Body of pancreas (tissue), 4 donors: ENCODE measurements at regions not wholly inside any gene's neighbourhood (a gene's known extent, or its start where the extent isn't known, plus 50 kb on each side); places are given as distances from the start of the nearest gene placed in this dataset.

Experiments used
- CTCF ChIP-seq, 7 experiments: fragments of 450-650 bp in 4 of 7; fragments of 200-600 bp in 3 of 7; sonication (generic) in 3 of 7; IDR thresholded peaks; one replicate each; pipeline ENCODE4 v1.5.1; 2016 to 2019; ENCODE audit warnings: antibody characterized with exemption in 7 of 7
- POLR2A ChIP-seq, 3 donors: fragments of 450-650 bp; IDR thresholded peaks; one replicate each; pipeline ENCODE4 v1.6.1; 2016; ENCODE audit warnings: antibody characterized with exemption in 3 of 3, mild to moderate bottlenecking in 2 of 3

- no peak for TF ChIP-seq POLR2A (IDR thresholded peaks at IDR 0.05)
- TF ChIP-seq CTCF (IDR thresholded peaks at IDR 0.05), result no peak
Measured at GRCh38 chr7:115812794-115813193, 217.8 kb downstream of the TFEC start.
